ENCODE measurements at regions not wholly inside any gene's neighbourhood (a gene's known extent, or its start where the extent isn't known, plus 50 kb on each side); places are given as distances from the start of the nearest gene placed in this dataset.

- no peak for FAIRE-seq
- H3K27me3 ChIP-seq (ENCODE audit: control insufficient read depth in 3 of 3, insufficient read depth in 3 of 3, low read length in 3 of 3): peaks cover 0 to 4% (median 2%) of the 10 kb centered on the region in 3 donors
- no peaks in the 10 kb centered on the region for H3K36me3 ChIP-seq (ENCODE audit: control insufficient read depth in 3 of 3, insufficient read depth in 2 of 3, low read depth in 1 of 3, low read length in 3 of 3)
- H3K4me3 ChIP-seq (ENCODE audit: low read depth in 1 of 3, low read length in 3 of 3): no peak overlapping the region
- WGBS, 3 donors: 86 to 90% (median 88%) methylated on average over 16 to 17 of the region's 17 CpGs
- no peaks in the 10 kb centered on the region for H3K4me1 ChIP-seq (ENCODE audit: control insufficient read depth in 3 of 3, insufficient read depth in 2 of 3, low read depth in 1 of 3, low read length in 2 of 3)
- no peaks in the 10 kb centered on the region for H3K9me3 ChIP-seq (ENCODE audit: control insufficient read depth in 2 of 2, insufficient read depth in 1 of 2, low read depth in 1 of 2, low read length in 1 of 2)
- H3K27ac ChIP-seq (ENCODE audit: low read depth in 1 of 3, low read length in 2 of 3): no peak overlapping the region
- no peak for DNase-seq
These were observed 135.0 kb upstream of the MYL2 start for GRCh38 chr12:111055181-111055880.

DNA sequence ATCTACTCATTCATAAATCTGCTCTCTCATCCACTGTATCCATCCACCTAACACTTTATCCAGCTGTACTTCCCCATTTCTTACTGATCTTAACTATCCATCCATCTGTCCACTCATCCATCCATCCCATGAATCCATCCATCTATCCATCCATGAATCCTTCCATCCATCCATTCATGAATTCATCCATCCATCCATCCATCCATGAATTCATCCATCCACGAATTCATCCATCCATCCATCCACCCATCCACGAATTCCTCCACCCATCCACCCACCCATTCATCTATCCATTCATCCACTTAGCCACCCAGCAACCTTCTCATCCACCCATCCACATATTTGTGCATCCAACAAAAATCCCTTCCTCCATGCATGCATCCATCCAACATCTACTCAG is 128.6 kb upstream of the MYL2 start:
- Histone ChIP-seq H3K4me1 (ENCODE audit: control insufficient read depth in 3 of 3, insufficient read depth in 2 of 3, low read depth in 1 of 3, low read length in 2 of 3) (no peaks in the 10 kb centered on the region), H3K27ac (ENCODE audit: low read depth in 1 of 3, low read length in 2 of 3) (no peak overlapping the region), H3K36me3 (ENCODE audit: control insufficient read depth in 3 of 3, insufficient read depth in 2 of 3, low read depth in 1 of 3, low read length in 3 of 3) (no peaks in the 10 kb centered on the region), H3K27me3 (ENCODE audit: control insufficient read depth in 3 of 3, insufficient read depth in 3 of 3, low read length in 3 of 3) (peaks cover 0 to 11% (median 6%) of the 10 kb centered on the region in 3 donors), H3K4me3 (ENCODE audit: low read depth in 1 of 3, low read length in 3 of 3) (no peak overlapping the region), H3K9me3 (ENCODE audit: control insufficient read depth in 2 of 2, insufficient read depth in 1 of 2, low read depth in 1 of 2, low read length in 1 of 2) (no peaks in the 10 kb centered on the region)
- WGBS, 3 donors: 47 to 75% (median 58%) methylated on average over 2 of the region's 2 CpGs
- no peak for FAIRE-seq
- no peak for DNase-seq

GRCh38 chr12:111046896-111047295 is 126.5 kb upstream of the MYL2 start:
- FAIRE-seq: no peak
- no peak overlapping the region for H3K4me3 ChIP-seq (ENCODE audit: low read depth in 1 of 3, low read length in 3 of 3)
- H3K27me3 ChIP-seq (ENCODE audit: control insufficient read depth in 3 of 3, insufficient read depth in 3 of 3, low read length in 3 of 3): peaks cover 0 to 11% (median 2%) of the 10 kb centered on the region in 3 donors
- no peak for DNase-seq
- H3K27ac ChIP-seq (ENCODE audit: low read depth in 1 of 3, low read length in 2 of 3): no peak overlapping the region
- 26 to 62% (median 46%) methylated on average over 22 of the region's 22 CpGs for WGBS, 3 donors
- H3K36me3 ChIP-seq (ENCODE audit: control insufficient read depth in 3 of 3, insufficient read depth in 2 of 3, low read depth in 1 of 3, low read length in 3 of 3): no peaks in the 10 kb centered on the region
- no peaks in the 10 kb centered on the region for H3K9me3 ChIP-seq (ENCODE audit: control insufficient read depth in 2 of 2, insufficient read depth in 1 of 2, low read depth in 1 of 2, low read length in 1 of 2)
- H3K4me1 ChIP-seq (ENCODE audit: control insufficient read depth in 3 of 3, insufficient read depth in 2 of 3, low read depth in 1 of 3, low read length in 2 of 3): no peaks in the 10 kb centered on the region

DNA sequence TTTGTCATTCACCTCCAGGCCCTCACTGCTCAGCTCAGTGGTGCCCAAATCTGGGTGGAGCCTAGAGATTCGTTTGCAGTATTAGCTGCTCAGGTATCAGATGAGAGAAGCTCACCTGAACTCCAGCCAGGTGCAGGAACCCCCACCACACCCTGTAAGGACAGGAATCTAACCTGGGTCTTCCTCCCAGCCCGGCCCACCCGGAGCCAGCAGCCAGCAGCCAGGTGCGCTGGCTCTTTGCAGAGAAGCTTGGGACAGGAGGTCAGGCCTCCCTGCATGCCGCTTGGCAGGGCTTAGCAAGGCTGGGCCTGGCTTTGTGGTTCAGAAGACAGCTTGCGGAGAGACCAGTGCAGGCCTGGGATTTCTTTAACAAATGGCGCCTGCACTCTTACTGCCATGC is 125.6 kb upstream of the MYL2 start:
- DNase-seq (no peak), FAIRE-seq (no peak)
- peaks cover 0 to 11% (median 2%) of the 10 kb centered on the region in 3 donors for H3K27me3 ChIP-seq (ENCODE audit: control insufficient read depth in 3 of 3, insufficient read depth in 3 of 3, low read length in 3 of 3)
- H3K27ac ChIP-seq (ENCODE audit: low read depth in 1 of 3, low read length in 2 of 3): no peak overlapping the region
- WGBS, 3 donors: 81 to 86% (median 84%) methylated on average over 7 of the region's 7 CpGs
- no peaks in the 10 kb centered on the region for H3K36me3 ChIP-seq (ENCODE audit: control insufficient read depth in 3 of 3, insufficient read depth in 2 of 3, low read depth in 1 of 3, low read length in 3 of 3)
- H3K4me3 ChIP-seq (ENCODE audit: low read depth in 1 of 3, low read length in 3 of 3): no peak overlapping the region
- H3K9me3 ChIP-seq (ENCODE audit: control insufficient read depth in 2 of 2, insufficient read depth in 1 of 2, low read depth in 1 of 2, low read length in 1 of 2): no peaks in the 10 kb centered on the region
- H3K4me1 ChIP-seq (ENCODE audit: control insufficient read depth in 3 of 3, insufficient read depth in 2 of 3, low read depth in 1 of 3, low read length in 2 of 3): no peaks in the 10 kb centered on the region

- H3K36me3 ChIP-seq (ENCODE audit: control insufficient read depth in 3 of 3, insufficient read depth in 2 of 3, low read depth in 1 of 3, low read length in 3 of 3): no peaks in the 10 kb centered on the region
- 81 to 88% (median 82%) methylated on average over 2 of the region's 2 CpGs for WGBS, 3 donors
- no peaks in the 10 kb centered on the region for H3K4me1 ChIP-seq (ENCODE audit: control insufficient read depth in 3 of 3, insufficient read depth in 2 of 3, low read depth in 1 of 3, low read length in 2 of 3)
- FAIRE-seq (no peak), DNase-seq (no peak)
- H3K27me3 ChIP-seq (ENCODE audit: control insufficient read depth in 3 of 3, insufficient read depth in 3 of 3, low read length in 3 of 3): peaks cover 0 to 21% (median 12%) of the 10 kb centered on the region in 3 donors
- no peak overlapping the region for H3K4me3 ChIP-seq (ENCODE audit: low read depth in 1 of 3, low read length in 3 of 3)
- peaks cover 0 to 3% of the 10 kb centered on the region in 2 donors for H3K9me3 ChIP-seq (ENCODE audit: control insufficient read depth in 2 of 2, insufficient read depth in 1 of 2, low read depth in 1 of 2, low read length in 1 of 2)
- no peak overlapping the region for H3K27ac ChIP-seq (ENCODE audit: low read depth in 1 of 3, low read length in 2 of 3)
These were observed 120.7 kb upstream of the MYL2 start for GRCh38 chr12:111041091-111041490.

DNA sequence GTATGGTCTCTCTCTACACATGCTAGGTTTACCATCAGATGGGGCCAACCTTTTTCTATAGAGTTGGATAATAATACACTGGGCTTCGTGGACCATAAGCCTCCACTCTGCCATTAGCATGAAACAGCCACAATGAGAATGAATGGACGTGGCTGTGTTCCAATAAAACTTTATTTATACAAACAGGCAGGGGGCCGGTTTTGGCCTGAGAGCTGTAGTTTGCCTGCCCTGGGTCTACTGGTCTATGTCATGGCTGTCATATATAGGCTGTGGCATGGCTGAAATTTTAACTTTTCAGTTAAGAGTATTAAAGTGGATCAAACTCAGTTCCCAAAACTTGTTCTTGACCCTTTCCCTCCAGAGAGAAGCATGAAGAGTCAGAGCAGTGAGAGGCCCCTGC is 120.3 kb upstream of the MYL2 start:
- peaks cover 0 to 25% (median 13%) of the 10 kb centered on the region in 3 donors for H3K27me3 ChIP-seq (ENCODE audit: control insufficient read depth in 3 of 3, insufficient read depth in 3 of 3, low read length in 3 of 3)
- peaks cover 0 to 3% of the 10 kb centered on the region in 2 donors for H3K9me3 ChIP-seq (ENCODE audit: control insufficient read depth in 2 of 2, insufficient read depth in 1 of 2, low read depth in 1 of 2, low read length in 1 of 2)
- 70 to 75% (median 74%) methylated on average over 3 of the region's 3 CpGs for WGBS, 3 donors
- FAIRE-seq: no peak
- no peak for DNase-seq
- H3K27ac ChIP-seq (ENCODE audit: low read depth in 1 of 3, low read length in 2 of 3): no peak overlapping the region
- no peaks in the 10 kb centered on the region for H3K36me3 ChIP-seq (ENCODE audit: control insufficient read depth in 3 of 3, insufficient read depth in 2 of 3, low read depth in 1 of 3, low read length in 3 of 3)
- H3K4me3 ChIP-seq (ENCODE audit: low read depth in 1 of 3, low read length in 3 of 3): no peak overlapping the region
- no peaks in the 10 kb centered on the region for H3K4me1 ChIP-seq (ENCODE audit: control insufficient read depth in 3 of 3, insufficient read depth in 2 of 3, low read depth in 1 of 3, low read length in 2 of 3)

- H3K27me3 ChIP-seq (ENCODE audit: control insufficient read depth in 3 of 3, insufficient read depth in 3 of 3, low read length in 3 of 3): peaks cover 13 to 34% (median 22%) of the 10 kb centered on the region in 3 donors
- FAIRE-seq (no peak), DNase-seq (no peak)
- no peaks in the 10 kb centered on the region for H3K4me1 ChIP-seq (ENCODE audit: control insufficient read depth in 3 of 3, insufficient read depth in 2 of 3, low read depth in 1 of 3, low read length in 2 of 3)
- H3K27ac ChIP-seq (ENCODE audit: low read depth in 1 of 3, low read length in 2 of 3): no peak overlapping the region
- WGBS, 3 donors: 71 to 78% (median 74%) methylated on average over 5 of the region's 5 CpGs
- H3K9me3 ChIP-seq (ENCODE audit: control insufficient read depth in 2 of 2, insufficient read depth in 1 of 2, low read depth in 1 of 2, low read length in 1 of 2): peaks cover 0 to 3% of the 10 kb centered on the region in 2 donors
- no peak overlapping the region for H3K4me3 ChIP-seq (ENCODE audit: low read depth in 1 of 3, low read length in 3 of 3)
- no peaks in the 10 kb centered on the region for H3K36me3 ChIP-seq (ENCODE audit: control insufficient read depth in 3 of 3, insufficient read depth in 2 of 3, low read depth in 1 of 3, low read length in 3 of 3)
These were observed 118.6 kb upstream of the MYL2 start for GRCh38 chr12:111038941-111039340.

DNA sequence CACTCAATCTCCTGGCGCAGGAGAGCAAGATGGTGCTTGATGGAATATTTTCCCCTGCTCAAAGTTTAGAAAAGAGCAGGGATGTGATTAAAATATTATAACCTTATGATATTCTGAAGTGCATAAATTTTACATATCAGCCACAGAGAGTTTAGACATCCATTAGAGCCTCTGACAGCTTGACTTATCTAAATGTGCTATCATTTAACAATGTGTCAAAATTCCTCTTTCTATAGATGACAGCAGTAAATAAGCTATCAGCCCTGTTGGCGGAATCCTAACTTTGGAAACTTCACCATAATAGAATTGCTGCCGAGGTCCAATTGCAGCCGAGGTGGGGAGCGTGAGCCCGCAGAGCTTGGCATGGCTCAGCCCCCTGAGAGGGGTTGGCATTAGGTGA is 117.7 kb upstream of the MYL2 start:
- FAIRE-seq (no peak), DNase-seq (no peak)
- peaks cover 18 to 39% (median 22%) of the 10 kb centered on the region in 3 donors for H3K27me3 ChIP-seq (ENCODE audit: control insufficient read depth in 3 of 3, insufficient read depth in 3 of 3, low read length in 3 of 3)
- no peak overlapping the region for H3K27ac ChIP-seq (ENCODE audit: low read depth in 1 of 3, low read length in 2 of 3)
- peaks cover 0 to 3% of the 10 kb centered on the region in 2 donors for H3K9me3 ChIP-seq (ENCODE audit: control insufficient read depth in 2 of 2, insufficient read depth in 1 of 2, low read depth in 1 of 2, low read length in 1 of 2)
- 84 to 87% (median 84%) methylated on average over 6 of the region's 6 CpGs for WGBS, 3 donors
- H3K4me3 ChIP-seq (ENCODE audit: low read depth in 1 of 3, low read length in 3 of 3): no peak overlapping the region
- no peaks in the 10 kb centered on the region for H3K4me1 ChIP-seq (ENCODE audit: control insufficient read depth in 3 of 3, insufficient read depth in 2 of 3, low read depth in 1 of 3, low read length in 2 of 3)
- H3K36me3 ChIP-seq (ENCODE audit: control insufficient read depth in 3 of 3, insufficient read depth in 2 of 3, low read depth in 1 of 3, low read length in 3 of 3): no peaks in the 10 kb centered on the region

GRCh38 chr12:111037047-111037446 is 116.7 kb upstream of the MYL2 start:
- no peaks in the 10 kb centered on the region for H3K4me1 ChIP-seq (ENCODE audit: control insufficient read depth in 3 of 3, insufficient read depth in 2 of 3, low read depth in 1 of 3, low read length in 2 of 3)
- no peak for FAIRE-seq
- DNase-seq: no peak
- H3K27ac ChIP-seq (ENCODE audit: low read depth in 1 of 3, low read length in 2 of 3): no peak overlapping the region
- H3K27me3 ChIP-seq (ENCODE audit: control insufficient read depth in 3 of 3, insufficient read depth in 3 of 3, low read length in 3 of 3): peaks cover 18 to 48% (median 27%) of the 10 kb centered on the region in 3 donors
- H3K4me3 ChIP-seq (ENCODE audit: low read depth in 1 of 3, low read length in 3 of 3): no peak overlapping the region
- no peaks in the 10 kb centered on the region for H3K36me3 ChIP-seq (ENCODE audit: control insufficient read depth in 3 of 3, insufficient read depth in 2 of 3, low read depth in 1 of 3, low read length in 3 of 3)
- H3K9me3 ChIP-seq (ENCODE audit: control insufficient read depth in 2 of 2, insufficient read depth in 1 of 2, low read depth in 1 of 2, low read length in 1 of 2): peaks cover 0 to 3% of the 10 kb centered on the region in 2 donors
- 54 to 61% (median 60%) methylated on average over 23 of the region's 23 CpGs for WGBS, 3 donors

All from small intestine (tissue), 7 donors.